GM23248 (cell line): ENCODE measurements at regions not wholly inside any gene's neighbourhood (a gene's known extent, or its start where the extent isn't known, plus 50 kb on each side); places are given as distances from the start of the nearest gene placed in this dataset.

Experiments
- DNase-seq: peaks from one replicate; pipeline ENCODE4 v3.0.0-alpha.2; 2015
- H2AFZ ChIP-seq: fragments of 200-600 bp; sonication (generic); 2 replicates; pipeline ENCODE4 v1.6.1; 2016; ENCODE audit warnings: antibody characterized with exemption
- H3F3A ChIP-seq: fragments of 200-600 bp; sonication (generic); 2 replicates; pipeline ENCODE4 v1.6.1; 2016; ENCODE audit warnings: mild to moderate bottlenecking, antibody characterized with exemption, mixed run types; ENCODE audit not compliant: insufficient read depth
- H3K27ac ChIP-seq: fragments of 200-600 bp; sonication (generic); 2 replicates; pipeline ENCODE4 v1.5.1; 2016; ENCODE audit warnings: mild to moderate bottlenecking
- H3K27me3 ChIP-seq: fragments of 200-600 bp; sonication (generic); replicated peaks from 2 replicates; pipeline ENCODE4 v1.6.1; 2016; ENCODE audit warnings: mild to moderate bottlenecking; ENCODE audit not compliant: insufficient read depth
- H3K36me3 ChIP-seq: fragments of 200-600 bp; sonication (generic); 2 replicates; pipeline ENCODE4 v1.6.1; 2016; ENCODE audit warnings: low read depth, mild to moderate bottlenecking
- H3K4me1 ChIP-seq: fragments of 200-600 bp; sonication (generic); 2 replicates; pipeline ENCODE4 v1.6.1; 2016; ENCODE audit warnings: mild to moderate bottlenecking; ENCODE audit not compliant: insufficient read depth
- H3K4me2 ChIP-seq: fragments of 200-600 bp; sonication (generic); one replicate; pipeline ENCODE4 v1.6.1; 2016; ENCODE audit warnings: mild to moderate bottlenecking; ENCODE audit not compliant: unreplicated experiment
- H3K4me3 ChIP-seq: fragments of 200-600 bp; sonication (generic); 2 replicates; pipeline ENCODE4 v1.5.1; 2016; ENCODE audit warnings: mild to moderate bottlenecking
- H3K79me2 ChIP-seq: fragments of 200-600 bp; sonication (generic); 2 replicates; pipeline ENCODE4 v1.6.1; 2016; ENCODE audit warnings: mild to moderate bottlenecking; ENCODE audit not compliant: insufficient read depth
- H3K9ac ChIP-seq: fragments of 200-600 bp; sonication (generic); 2 replicates; pipeline ENCODE4 v1.6.1; 2016; ENCODE audit warnings: mild to moderate bottlenecking
- H3K9me2 ChIP-seq: fragments of 200-600 bp; sonication (generic); 2 replicates; pipeline ENCODE4 v1.6.1; 2016; ENCODE audit warnings: mixed run types, mild to moderate bottlenecking, moderate library complexity; ENCODE audit not compliant: insufficient read depth
- H3K9me3 ChIP-seq: fragments of 200-600 bp; sonication (generic); one replicate; pipeline ENCODE4 v1.6.1; 2017; ENCODE audit warnings: low read depth
- H4K20me1 ChIP-seq: fragments of 200-600 bp; sonication (generic); 2 replicates; pipeline ENCODE4 v1.6.0; 2016; ENCODE audit not compliant: insufficient read depth
- EZH2 ChIP-seq: fragments of 200-600 bp; sonication (generic); IDR thresholded peaks from 2 replicates; pipeline ENCODE4 v1.6.1; 2018; ENCODE audit warnings: antibody characterized with exemption, mild to moderate bottlenecking; ENCODE audit not compliant: insufficient read depth, poor library complexity, severe bottlenecking
- EZH2phosphoT487 ChIP-seq: fragments of 200-600 bp; sonication (generic); IDR thresholded peaks from 2 replicates; pipeline ENCODE4 v1.6.1; 2018; ENCODE audit warnings: antibody characterized with exemption, moderate library complexity, mild to moderate bottlenecking, low read depth; ENCODE audit not compliant: insufficient read depth
- WGBS, 2 experiments: methylation state at CpG; one replicate each; pipeline ENCODE4 v1.1.6; 2015 to 2017; ENCODE audit warnings: low lambda C conversion rate in 2 of 2, low coverage in 1 of 2; ENCODE audit errors: missing lambda C conversion rate in 2 of 2; 5-methylcytosine and 5-hydroxymethylcytosine counted together
- in situ Hi-C: fragments of 300-500 bp; cut with MboI; formaldehyde crosslinking; loops from 2 replicates; pipeline ENCODE4 v1.15.0; 2020

DNA sequence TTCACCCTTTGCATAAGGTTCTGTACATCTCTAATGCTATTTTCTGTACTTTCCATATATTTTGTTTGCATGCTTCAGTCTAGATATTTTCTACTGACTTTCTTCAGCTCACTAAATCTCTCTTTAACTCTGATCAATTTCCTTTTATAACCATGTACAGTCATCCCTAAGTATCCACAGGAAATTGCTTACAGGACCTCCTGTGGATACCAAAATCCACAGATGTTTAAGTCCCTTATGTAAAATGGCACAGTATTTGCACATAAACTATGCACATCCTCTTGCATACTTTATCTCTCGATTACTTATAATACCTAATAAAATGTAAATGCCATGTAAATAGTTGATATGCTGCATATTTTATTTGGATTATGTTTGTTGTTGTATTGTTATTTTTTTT is 442.1 kb downstream of the TLE4 start:
- WGBS, 2 experiments: 20 to 51% methylated on average over 1 of the region's 1 CpG
- no peak for DNase-seq
- Histone ChIP-seq H3K36me3 (no peaks in the 10 kb centered on the region), H3K79me2 (no peaks in the 10 kb centered on the region), H3K4me2 (no peak overlapping the region), H3F3A (no peaks in the 10 kb centered on the region), H2AFZ (no peak overlapping the region), H3K27ac (no peak overlapping the region), H4K20me1 (no peaks in the 10 kb centered on the region), H3K9me2 (no peaks in the 10 kb centered on the region), H3K4me1 (no peaks in the 10 kb centered on the region), H3K4me3 (no peak overlapping the region), H3K27me3 (no peaks in the 10 kb centered on the region; the same call in 1 of the 2 replicates), H3K9me3 (no peaks in the 10 kb centered on the region), H3K9ac (no peak overlapping the region)
- in situ Hi-C loops: no loop called here
- TF ChIP-seq EZH2: no peak
- no peak for TF ChIP-seq EZH2phosphoT487

DNA sequence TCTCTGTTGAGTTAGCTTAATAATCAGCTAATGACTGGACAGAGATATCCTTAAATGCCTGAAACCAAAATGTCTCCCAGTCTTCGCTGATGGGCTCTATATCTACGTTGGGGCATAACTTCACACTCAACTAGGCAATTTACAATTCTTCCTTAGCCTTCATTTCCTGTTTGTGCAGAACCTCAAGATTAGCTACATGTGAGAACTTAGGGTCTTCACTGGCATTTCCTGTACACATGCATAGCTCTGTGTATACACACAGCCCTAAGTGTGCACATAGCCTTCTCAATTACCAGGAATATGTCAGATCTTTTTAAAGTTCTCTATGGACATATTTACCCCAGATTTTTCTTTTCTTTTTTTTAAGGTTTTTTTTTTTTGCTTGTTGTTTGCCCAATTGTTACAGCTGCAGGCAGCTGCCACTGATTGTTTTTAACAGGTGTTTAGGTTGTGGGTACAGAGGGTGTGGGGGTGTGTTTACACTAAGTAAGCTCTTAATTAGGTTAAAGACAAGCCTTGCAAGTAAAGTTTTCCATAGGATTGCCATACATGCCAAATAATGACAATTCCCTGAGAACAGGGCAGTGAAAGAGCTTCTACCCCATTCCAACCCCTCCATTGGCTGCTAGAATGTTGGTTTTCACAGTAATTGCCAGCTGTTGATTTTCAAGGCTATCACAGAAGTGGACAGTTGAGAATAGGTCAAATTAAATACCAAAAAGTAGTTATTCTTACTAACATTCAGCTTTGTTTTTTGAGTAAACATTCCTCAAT is 441.0 kb downstream of the TLE4 start:
- Histone ChIP-seq H3F3A (no peaks in the 10 kb centered on the region), H2AFZ (no peak overlapping the region), H3K4me2 (no peak overlapping the region), H3K79me2 (no peaks in the 10 kb centered on the region), H3K4me1 (no peaks in the 10 kb centered on the region), H3K36me3 (no peaks in the 10 kb centered on the region), H3K9me3 (no peaks in the 10 kb centered on the region), H3K9ac (no peak overlapping the region), H3K9me2 (no peaks in the 10 kb centered on the region), H3K27ac (no peak overlapping the region), H4K20me1 (no peaks in the 10 kb centered on the region), H3K4me3 (no peak overlapping the region), H3K27me3 (no peaks in the 10 kb centered on the region; the same call in 1 of the 2 replicates)
- TF ChIP-seq EZH2phosphoT487 (no peak), EZH2 (no peak)
- DNase-seq: no peak
- in situ Hi-C loops: no loop called here
- 33 to 54% methylated on average over 2 of the region's 2 CpGs for WGBS, 2 experiments

DNA sequence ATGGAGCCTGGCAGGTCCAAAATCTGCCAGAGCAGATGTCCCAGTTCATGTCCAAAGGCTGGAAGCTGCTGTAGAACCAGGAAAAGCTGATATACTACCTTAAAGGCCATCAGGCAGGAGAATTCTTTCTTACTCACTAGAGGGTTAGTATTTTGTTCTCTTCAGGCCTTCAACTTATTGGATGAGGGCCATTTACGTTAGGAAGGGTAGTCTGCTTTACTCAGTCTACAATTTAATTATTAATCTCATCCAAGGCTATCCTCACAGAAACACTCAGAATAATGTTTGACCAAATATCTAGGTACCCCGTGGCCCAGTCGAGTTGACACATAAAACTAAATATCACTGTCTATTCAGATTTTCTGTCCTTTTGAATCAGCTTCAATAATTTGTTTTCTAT is 437.4 kb downstream of the TLE4 start:
- H4K20me1 ChIP-seq: no peaks in the 10 kb centered on the region
- TF ChIP-seq EZH2 (no peak), EZH2phosphoT487 (no peak)
- no peaks in the 10 kb centered on the region for H3F3A ChIP-seq
- H3K9me3 ChIP-seq: no peaks in the 10 kb centered on the region
- no peaks in the 10 kb centered on the region for H3K79me2 ChIP-seq
- H3K36me3 ChIP-seq: no peaks in the 10 kb centered on the region
- no peaks in the 10 kb centered on the region for H3K4me1 ChIP-seq
- no peak overlapping the region for H3K4me2 ChIP-seq
- DNase-seq: no peak
- no peak overlapping the region for H3K27ac ChIP-seq
- in situ Hi-C loops: no loop called here
- 21% methylated on average over 3 of the region's 3 CpGs for WGBS, 2 experiments
- H3K27me3 ChIP-seq: no peaks in the 10 kb centered on the region
- H2AFZ ChIP-seq: no peak overlapping the region
- H3K9ac ChIP-seq: no peak overlapping the region
- H3K9me2 ChIP-seq: no peaks in the 10 kb centered on the region
- no peak overlapping the region for H3K4me3 ChIP-seq

DNA sequence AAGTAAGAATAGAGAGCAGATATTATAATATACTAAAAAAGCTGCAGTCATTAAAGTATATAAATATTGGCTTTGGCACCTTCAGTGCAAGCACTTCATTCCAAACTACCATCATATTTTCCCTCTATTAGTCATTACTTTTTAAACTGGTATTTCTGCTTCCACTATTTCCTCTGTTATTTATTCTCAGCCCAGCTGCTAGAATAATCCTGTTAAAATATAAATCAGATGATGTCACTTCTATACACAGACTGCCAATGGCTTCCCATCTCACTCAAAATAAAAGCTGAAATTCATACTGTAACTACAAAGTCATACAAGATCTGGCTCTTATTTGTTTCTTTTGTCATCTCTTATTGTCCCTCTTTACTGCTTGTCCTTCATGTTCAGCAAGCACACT is 432.9 kb downstream of the TLE4 start:
- H3K36me3 ChIP-seq: no peaks in the 10 kb centered on the region
- in situ Hi-C loops: no loop called here
- no peaks in the 10 kb centered on the region for H3K9me3 ChIP-seq
- H3K27ac ChIP-seq: no peak overlapping the region
- H3K9ac ChIP-seq: no peak overlapping the region
- no peak for DNase-seq
- H4K20me1 ChIP-seq: no peaks in the 10 kb centered on the region
- no peak overlapping the region for H3K4me2 ChIP-seq
- H2AFZ ChIP-seq: no peak overlapping the region
- H3K4me1 ChIP-seq: no peaks in the 10 kb centered on the region
- H3K79me2 ChIP-seq: no peaks in the 10 kb centered on the region
- H3K27me3 ChIP-seq: no peaks in the 10 kb centered on the region
- no peaks in the 10 kb centered on the region for H3K9me2 ChIP-seq
- TF ChIP-seq EZH2: no peak
- no peak for TF ChIP-seq EZH2phosphoT487
- H3F3A ChIP-seq: no peaks in the 10 kb centered on the region
- H3K4me3 ChIP-seq: no peak overlapping the region

DNA sequence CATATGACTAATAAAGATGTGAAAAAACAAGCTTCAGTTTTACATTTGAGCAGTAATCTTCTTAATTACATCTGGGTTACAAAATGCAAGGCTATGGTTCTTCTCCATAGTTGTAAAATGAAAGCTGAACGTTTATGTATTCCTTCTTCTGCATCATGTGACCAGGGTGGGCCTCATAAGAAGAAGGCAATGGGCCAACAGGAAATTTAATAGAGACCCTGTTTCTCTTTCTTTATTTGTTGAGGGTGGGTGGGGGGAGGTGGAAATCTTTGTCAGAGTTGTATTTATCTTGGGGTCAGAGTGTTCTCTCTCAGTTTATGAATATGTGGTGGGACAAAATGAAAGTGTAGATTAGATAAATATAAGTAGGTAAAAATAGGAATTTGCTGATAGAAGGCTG is 418.8 kb downstream of the TLE4 start:
- in situ Hi-C loops: no loop called here
- H3K4me3 ChIP-seq: no peak overlapping the region
- H2AFZ ChIP-seq: no peak overlapping the region
- no peaks in the 10 kb centered on the region for H3K27me3 ChIP-seq
- no peaks in the 10 kb centered on the region for H3F3A ChIP-seq
- H3K27ac ChIP-seq: no peak overlapping the region
- no peak for DNase-seq
- no peaks in the 10 kb centered on the region for H3K9me2 ChIP-seq
- no peak for TF ChIP-seq EZH2
- TF ChIP-seq EZH2phosphoT487: no peak
- H4K20me1 ChIP-seq: no peaks in the 10 kb centered on the region
- no peak overlapping the region for H3K4me2 ChIP-seq
- WGBS, 2 experiments: 0% methylated on average over 1 of the region's 1 CpG
- H3K79me2 ChIP-seq: no peaks in the 10 kb centered on the region
- H3K9me3 ChIP-seq: no peaks in the 10 kb centered on the region
- no peaks in the 10 kb centered on the region for H3K36me3 ChIP-seq
- no peak overlapping the region for H3K9ac ChIP-seq
- H3K4me1 ChIP-seq: no peaks in the 10 kb centered on the region
